Fibroblast of skin of left quadriceps (primary cell): ENCODE measurements at regions not wholly inside any gene's neighbourhood (a gene's known extent, or its start where the extent isn't known, plus 50 kb on each side); places are given as distances from the start of the nearest gene placed in this dataset.
"Not testable (repeated sequence)": the region's sequence is repeated elsewhere in the genome, so short reads cannot be mapped to it uniquely, and the experiment has no call there.

Experiments
- DNase-seq, 2 experiments: peaks; one replicate each; pipeline ENCODE4 v3.0.0-alpha.2; 2013; ENCODE audit warnings: low read depth in 2 of 2

DNA sequence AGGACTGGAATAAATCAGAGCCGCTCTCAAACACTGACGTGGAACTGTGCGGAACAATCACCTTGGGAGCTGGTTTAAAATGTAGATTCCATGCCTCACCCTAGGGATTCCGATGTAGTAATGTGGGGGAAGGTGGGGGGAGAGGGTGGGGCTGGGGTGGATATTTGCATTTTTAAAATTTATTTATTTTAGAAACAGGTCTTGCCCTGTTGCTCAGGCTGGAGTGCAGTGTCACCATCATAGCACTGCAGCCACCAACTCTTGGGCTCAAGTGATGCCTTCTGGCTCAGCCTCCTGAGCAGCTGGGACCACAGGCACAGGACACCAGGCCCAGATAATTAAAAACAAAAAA lies 101.9 kb upstream of the SEC22B start:
- DNase-seq: not testable (repeated sequence)

DNA sequence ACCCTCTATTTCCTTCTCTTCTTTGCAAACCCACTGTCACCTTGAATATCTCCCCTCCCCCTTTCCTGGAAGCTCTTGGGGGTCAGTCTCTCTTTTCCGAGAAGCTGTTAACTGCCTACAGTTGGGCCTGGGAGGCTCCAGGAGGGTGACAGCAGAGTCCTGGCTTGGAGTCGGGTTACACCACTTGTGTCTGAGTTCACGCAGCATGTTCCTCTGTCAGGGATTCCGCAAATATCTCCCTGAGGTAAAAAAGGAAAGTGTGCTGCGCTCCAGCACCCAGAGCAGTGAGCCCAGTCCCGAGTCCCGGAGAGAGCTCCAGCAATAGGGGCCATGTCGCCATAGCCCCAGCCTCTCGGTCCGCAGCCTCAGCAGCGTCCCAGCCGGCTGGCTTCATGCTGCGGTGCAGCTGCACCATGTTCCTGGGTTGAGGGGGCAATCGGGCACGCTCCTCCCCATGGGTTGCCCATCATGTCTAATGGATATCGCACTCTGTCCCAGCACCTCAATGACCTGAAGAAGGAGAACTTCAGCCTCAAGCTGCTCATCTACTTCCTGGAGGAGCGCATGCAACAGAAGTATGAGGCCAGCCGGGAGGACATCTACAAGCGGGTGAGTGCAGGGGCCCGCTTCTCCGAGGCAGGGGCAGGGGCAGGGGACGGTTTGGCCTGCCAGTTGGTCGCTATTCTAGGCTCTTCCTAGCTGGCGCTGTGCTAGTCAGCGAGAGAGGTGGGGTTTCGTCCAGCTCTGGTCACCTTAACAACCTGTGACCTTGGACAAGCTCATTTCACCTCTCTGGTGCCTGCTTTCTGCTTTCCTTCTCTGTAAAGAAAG lies 101.3 kb upstream of the SEC22B start:
- DNase-seq: not testable (repeated sequence)

DNA sequence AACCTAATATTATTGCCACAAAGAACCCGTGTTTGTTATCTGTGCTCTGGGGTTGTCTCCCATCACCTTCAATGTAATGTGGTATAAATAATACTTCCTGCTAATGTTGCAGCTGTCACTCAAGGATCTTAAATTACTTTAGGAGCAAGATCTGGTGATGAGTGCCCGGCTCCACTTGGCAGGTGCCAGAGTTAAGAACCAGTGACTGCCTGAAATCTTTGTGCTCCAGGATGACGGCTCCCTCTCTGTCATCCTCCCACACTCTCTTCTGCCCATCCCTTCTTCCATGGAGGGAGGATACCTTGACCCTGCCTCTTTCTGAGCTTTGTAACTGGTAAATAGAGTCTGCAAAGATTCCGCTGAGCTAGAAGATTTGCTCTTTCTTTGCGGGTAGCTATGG lies 100.4 kb upstream of the SEC22B start:
- not testable (repeated sequence) for DNase-seq

DNA sequence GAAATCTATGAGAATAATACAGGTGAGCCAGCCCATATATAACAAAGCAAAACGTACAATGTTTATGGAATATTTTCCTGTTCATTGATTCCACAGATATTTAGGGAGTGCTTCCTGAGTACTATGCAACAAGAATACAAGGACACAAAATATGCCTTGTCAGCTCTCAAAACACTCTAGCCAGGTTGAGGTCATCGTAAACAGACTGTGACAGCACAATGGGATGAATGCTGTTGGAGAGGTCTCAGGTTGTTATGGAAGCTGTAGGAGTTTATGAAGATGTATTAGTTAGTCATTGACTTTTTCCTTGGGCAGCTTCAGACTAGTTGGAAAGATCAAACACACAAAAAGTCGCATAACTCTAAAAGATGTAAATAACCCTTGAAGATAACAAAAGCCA lies 98.1 kb upstream of the SEC22B start:
- not testable (repeated sequence) for DNase-seq

DNA sequence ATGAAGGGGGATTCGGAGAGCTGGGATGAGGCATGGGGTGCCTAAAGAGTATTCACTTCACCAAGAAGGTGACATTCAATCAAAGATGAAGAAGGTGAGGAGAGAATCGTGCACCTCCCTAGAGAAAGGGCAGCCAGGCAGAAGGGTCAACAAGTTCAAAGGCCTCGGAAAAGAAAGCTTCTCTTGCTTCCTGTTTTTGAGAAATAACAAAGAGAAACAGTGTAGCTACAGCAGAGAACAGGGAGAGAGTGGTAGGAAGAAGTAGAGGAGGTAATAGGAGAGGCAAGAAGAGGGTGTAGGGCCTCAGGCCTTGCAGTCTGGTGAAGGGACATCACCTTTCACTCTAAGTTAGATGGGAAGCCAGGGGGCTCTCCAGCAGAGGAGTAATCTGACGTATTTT lies 97.0 kb upstream of the SEC22B start:
- not testable (repeated sequence) for DNase-seq

DNA sequence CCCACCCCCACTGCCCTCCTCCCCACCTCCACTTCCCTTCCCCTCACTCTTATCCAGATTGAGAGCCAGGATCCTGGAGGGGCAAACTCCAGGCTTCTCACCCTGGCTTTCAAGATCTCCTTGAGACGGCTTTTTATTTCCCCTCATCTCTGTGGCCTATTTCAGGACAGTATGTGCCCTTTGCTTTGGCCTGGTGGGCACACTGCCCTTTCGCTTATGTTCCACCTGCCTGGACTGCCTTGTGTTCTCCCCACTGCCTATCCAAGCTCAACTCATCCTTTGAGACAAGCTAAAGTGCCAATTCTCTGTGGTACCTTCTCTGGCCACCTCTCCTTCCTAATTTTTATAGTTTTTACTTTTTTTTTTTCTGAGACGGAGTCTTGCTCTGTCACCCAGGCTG lies 95.9 kb upstream of the SEC22B start:
- DNase-seq: not testable (repeated sequence)

DNA sequence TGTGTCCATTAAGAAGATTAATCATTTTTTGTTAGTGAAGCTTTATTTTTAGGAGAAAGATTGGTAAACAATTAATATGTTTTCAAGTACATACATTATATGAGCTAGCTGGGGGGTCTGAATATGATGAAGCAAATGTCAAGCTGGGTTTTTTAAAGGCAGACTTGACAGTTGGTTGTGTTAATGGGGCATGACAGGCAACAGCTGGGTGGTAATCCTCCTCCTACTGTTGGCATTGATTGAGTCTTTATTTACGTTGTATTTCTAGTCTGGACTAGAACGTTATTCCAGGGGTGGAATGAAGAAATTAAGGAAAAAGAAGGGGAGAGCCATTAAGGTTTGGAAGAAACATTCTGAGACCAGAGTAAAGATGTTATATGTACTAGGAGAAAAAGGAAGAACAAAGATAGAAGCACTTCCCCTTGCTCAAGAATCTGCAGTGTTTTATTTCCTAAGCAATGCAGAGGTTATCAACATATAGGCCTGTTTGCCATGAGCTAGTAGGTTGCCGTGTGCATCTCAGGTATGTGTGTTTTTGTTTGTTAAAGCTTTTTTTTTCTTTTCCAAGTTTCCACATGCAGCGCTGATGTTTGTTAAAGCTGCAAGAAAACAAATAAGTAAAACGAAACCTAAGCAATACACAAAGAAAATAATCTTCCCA lies 95.4 kb upstream of the SEC22B start:
- DNase-seq: not testable (repeated sequence)

DNA sequence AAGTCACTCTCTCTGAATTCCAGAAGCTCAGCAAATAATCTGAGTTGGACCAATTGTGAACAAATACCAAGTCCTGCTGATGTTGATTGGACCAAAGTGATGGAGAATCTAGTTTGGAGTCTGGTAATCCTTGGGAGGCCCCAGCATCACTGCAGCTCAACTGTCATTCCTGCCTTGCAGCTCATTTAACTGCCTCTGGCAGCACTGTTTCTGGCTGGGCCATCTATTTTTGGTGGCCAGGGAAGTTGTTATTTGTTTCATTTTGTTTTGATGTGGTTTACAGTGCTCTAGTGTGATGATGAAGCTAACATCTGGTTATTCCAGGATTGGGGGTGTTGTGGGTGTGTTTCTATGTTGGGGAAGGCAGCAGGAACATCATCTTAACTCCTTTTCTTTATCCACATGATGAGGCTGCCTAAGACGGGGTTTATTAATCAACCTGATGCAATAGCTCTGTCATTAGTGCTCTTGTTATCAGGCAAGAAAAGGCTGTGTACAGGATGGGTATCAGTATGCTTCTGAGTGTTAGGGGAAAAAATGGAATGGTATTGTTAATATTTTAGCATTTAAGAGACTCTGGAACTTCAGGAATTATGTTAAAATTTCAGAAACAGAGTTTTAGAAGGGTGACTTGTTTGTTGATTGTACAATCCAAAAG lies 91.7 kb upstream of the SEC22B start:
- DNase-seq: not testable (repeated sequence)

DNA sequence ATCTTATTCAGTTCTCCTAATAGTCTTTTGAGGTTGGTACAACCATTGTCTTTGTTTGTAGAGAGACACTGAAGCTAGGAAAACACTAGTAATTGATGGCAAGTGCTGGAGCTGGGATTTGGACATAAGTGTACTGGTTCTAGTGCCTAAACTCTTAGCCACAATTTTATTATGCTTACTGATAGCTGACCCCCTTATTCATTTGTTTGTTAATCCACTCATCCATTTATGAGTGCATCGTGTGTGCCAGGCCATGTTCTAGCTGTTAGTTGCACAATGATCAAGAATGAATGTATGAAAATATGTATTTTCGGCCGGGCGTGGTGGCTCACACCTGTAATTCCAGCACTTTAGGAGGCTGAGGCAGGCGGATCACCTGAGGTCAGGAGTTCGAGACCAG lies 88.2 kb upstream of the SEC22B start:
- not testable (repeated sequence) for DNase-seq

DNA sequence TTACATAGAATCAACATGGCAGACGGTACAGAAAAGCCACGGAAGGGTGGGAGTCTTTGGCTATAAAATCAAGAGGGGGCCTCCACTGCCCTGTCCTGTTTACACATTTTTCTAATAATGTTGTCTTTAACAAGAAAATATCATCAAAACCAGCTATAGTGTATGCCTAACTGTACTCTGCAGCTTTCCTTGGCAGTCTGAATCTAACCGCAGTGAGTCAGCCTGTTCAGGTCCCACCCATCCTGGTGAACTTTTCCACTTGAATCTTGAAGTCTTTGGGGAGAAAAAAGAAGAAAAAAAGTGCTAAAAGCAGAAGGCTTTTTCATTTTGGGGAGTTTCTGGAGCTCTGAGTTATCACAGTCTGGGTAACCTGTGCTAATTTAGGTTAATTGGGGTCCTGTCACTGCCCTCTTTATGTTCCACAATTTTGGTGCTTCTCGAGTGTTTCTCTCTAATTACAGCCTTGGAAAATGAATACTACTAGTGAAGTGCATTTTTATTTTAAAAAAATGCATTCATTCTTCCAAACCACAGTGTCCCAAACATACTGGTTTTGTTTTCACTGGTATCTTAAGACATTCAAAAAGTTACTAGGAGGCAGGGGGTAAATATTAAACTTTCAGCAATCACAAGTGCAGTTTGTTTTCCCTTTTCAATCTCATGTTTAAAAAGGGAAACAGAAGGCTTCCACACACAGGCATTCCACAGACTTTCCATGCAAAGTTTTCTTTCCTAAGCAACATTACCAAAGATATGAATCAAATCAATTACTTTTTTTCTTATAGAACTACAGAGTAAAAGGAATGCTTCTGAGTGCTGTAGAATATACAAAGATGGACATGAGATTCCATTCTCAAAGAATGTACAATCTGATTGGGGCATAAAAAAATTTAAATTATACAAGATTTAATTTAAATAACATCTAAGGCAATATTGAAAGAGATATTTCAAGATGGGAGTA lies 86.8 kb upstream of the SEC22B start:
- not testable (repeated sequence) for DNase-seq

DNA sequence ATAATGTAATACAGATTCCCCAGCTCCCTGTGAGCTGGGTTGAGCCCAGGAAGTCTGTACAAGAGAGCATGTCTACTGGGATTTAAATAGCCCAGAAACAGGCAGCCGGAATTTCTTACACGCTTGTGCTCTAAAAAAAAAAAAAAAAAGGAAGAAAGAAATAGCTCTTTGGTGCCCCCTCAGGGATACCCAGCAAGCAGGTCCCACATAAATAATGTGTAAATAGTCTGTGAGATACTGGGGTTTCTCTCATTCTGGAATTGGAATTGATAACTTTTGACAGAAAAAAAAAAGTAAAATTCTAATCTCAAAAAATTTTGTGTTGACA lies 81.4 kb upstream of the SEC22B start:
- DNase-seq: not testable (repeated sequence)

DNA sequence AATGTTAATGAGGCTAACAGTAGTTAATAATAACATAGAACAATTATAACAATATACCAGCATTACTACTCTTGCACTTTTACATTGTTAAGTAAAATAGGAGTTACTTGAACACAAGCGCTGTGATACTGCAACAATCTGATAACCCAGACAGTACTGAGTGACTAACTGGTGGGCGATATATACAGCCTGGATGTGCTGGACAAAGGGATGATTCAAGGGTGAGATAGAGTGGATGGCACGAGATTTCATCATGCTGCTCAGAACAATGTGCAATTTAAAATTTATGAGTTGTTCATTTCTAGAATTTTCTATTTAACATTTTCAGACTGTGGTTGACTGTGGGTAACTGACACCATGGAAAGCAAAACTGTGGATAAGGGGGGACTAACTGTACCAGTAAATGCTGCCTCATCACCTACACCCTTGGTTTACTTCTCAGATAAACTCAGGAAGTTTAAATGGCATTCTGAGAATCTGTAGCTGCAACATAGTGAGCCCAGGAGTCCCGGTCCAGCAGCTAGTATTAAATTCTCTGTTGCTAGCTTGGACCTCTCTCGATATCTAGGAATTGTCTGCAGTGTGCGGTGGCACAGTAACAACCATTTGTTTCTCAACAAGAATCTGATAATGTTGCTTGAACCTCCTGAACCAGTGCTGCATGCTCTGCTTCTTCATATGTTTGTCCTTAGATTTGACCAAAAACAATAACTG lies 80.9 kb upstream of the SEC22B start:
- not testable (repeated sequence) for DNase-seq

DNA sequence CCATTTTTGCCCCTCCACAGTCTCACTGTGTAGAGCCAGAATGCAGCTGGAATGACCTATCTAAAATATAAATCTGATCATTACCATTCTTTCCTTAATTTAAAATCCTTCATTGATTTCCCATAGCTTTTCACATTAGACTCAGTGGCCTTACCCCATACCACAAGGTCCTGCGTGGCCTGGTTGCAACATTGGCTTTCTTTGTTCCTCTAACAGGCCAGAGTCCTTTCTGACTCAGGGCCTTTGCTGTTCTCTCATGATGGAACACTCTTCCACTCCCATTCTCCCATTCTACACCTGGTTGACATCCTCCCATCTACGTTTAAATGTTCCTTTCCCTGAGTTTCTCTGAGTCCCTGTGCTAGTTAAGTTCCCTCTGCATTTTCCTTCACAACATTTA lies 74.4 kb upstream of the SEC22B start:
- not testable (repeated sequence) for DNase-seq

DNA sequence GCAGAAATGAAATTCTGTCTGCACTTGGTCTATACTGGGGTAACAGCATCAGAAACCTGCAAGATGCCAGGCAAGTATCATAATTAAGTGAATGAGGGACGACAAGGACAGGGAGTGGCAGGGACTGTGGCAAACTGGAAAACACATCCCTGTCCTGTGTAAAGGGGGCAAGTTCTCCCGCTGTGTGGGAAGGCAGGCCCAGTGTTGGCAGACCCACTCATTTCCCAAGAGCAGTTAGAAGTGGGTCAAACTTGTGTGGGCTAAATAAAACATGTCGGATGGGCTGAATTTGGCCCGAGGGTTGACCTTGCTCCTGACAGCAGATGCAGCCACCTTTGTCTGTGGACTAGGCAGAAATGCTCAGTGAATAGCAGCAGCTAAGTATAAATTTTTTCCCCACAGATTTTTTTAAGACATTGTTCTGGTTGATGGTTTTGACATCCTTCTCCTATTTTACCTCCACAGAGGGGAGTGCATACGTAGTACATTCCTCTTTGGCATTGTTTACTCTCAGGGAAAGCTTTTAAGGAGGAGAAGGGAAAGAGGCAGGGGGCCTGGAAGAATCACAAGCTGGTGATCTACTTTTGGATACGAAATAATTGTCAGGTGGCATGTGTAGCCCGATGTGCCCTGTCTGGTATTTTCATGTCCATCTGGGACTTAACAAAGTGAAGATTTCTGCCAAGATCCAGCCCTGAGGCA lies 72.6 kb upstream of the SEC22B start:
- DNase-seq: not testable (repeated sequence)

DNA sequence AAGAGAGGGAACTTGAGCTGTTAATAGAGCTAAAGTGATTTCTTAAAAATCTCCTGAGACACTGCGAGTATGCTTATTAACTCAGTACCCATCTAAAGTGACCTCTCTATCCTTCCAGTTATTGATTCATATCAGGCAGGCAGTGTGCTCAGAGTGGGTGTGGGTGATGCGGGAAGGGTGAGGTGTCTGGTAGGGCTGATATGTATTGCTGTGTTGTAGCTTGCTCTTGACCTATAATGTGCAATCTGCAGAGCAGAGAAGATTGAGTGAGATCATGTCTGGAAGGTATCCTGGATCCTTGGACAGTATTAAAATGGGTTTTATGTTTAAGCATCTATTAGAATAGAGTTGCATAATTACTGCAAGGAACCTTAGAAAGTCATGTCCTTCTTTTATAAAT lies 71.9 kb upstream of the SEC22B start:
- not testable (repeated sequence) for DNase-seq

DNA sequence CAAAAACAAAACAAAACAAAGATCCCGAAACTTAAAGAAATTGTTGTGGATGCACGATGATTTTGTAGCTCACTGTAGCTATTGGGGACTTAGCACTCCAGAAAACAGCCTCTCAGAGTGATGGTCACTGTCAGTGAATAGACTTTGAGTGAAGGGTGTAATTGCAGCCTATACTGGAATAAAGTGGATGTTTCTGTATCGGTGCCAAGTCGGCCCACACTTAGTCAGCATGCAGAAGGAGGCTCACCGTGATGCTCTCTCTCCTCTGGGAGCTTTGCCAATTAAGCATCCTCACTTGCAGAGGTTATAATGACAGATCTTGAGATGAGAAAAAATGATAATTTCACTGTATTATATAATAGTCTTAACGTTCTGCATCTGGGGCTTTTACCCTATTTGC lies 67.5 kb upstream of the SEC22B start:
- DNase-seq: not testable (repeated sequence)

DNA sequence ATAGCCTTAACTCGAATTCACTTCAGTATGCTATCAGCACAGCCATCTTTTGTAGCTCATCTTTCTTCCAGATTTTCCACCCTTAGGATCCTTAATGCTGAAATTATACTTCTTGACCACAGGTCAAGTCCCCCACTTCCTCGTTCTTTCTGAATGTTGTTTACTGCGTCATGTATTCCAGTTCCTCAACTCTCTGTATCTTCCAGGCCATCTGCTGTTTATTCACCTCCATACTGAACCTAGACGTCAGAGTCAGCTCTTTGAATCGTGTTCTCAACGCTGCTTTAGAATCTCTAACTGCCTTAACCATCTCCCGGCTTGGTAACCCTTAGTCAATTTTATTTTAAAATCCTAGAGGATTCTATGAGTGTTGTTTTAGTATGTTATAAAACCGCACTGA lies 66.3 kb upstream of the SEC22B start:
- not testable (repeated sequence) for DNase-seq

DNA sequence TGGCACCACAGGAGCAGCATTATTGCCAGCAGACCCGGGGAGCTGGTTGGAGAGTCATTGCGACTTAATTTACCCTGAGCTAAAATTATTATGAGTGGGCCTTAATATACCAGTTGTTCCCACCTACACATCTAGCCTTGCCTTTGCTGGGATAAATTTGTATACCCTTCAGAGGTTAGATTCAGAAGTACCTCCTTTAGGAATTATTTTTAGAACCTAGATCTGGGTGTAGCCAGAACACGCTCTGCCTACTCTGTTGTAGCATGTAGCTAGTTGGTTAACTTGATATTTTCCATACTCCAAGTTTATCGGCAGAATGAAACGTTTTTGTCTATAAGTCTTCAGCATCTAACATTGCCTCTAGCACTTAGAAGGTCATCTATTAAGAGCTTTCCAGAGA lies 65.5 kb upstream of the SEC22B start:
- not testable (repeated sequence) for DNase-seq

DNA sequence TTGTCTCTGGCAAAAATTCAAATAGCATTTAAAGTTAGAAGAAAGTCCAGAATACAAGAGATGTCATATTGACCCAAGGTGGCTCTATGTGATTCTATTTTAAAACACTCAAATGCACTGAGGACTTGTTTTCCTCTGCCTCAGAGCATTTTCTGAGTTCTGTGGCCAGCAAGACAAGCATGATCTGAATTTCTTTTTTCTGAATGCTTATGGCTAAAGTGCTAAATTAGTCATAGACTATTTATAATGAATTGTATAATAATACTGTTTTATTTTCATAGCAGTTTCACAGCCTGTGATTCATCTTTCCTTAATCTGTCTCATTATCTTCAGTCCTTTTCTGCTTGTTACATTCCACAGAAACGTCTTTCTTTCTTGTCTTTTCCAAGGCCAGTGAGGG lies 63.9 kb upstream of the SEC22B start:
- not testable (repeated sequence) for DNase-seq

DNA sequence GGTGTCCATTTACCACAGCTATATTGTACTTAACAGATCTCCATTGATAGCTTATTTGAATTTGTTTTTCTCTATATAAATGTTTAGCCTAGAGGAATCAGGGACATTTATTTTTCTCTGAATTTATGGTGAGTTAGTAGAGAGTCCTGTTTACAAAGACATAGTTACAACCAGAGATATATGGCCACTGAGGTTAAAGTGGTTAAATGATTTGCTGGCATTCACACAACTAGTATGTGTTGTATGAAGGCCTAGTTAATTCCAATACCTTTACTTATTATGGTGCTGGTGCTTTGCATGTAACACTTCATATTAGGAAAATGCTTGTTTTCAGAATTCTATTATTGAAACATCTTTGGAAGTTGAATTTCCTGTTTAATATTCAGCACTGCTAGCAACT lies 63.0 kb upstream of the SEC22B start:
- DNase-seq: not testable (repeated sequence)
